HFFc6 (cell line): ENCODE measurements at regions not wholly inside any gene's neighbourhood (a gene's known extent, or its start where the extent isn't known, plus 50 kb on each side); places are given as distances from the start of the nearest gene placed in this dataset.

Source experiments
- DNase-seq: peaks from one replicate; pipeline ENCODE4 v3.0.0-alpha.2; 2018
- H3K27ac Mint-ChIP-seq: 2 replicates; pipeline ENCODE4 v1.8.0; 2020; ENCODE audit warnings: mild to moderate bottlenecking, mixed read lengths
- H3K27me3 Mint-ChIP-seq: 2 replicates; pipeline ENCODE4 v1.8.0; 2021; ENCODE audit warnings: mild to moderate bottlenecking, moderate library complexity, mixed read lengths; ENCODE audit not compliant: insufficient read depth
- H3K36me3 Mint-ChIP-seq: 2 replicates; pipeline ENCODE4 v1.8.0; 2021; ENCODE audit warnings: low read depth, mixed read lengths
- H3K4me1 Mint-ChIP-seq: 2 replicates; pipeline ENCODE4 v1.8.0; 2020; ENCODE audit warnings: low read depth, mixed read lengths
- H3K4me3 Mint-ChIP-seq: 2 replicates; pipeline ENCODE4 v1.8.0; 2020; ENCODE audit warnings: mild to moderate bottlenecking, moderate library complexity, mixed read lengths
- H3K9me3 Mint-ChIP-seq: 2 replicates; pipeline ENCODE4 v1.8.0; 2020; ENCODE audit warnings: mild to moderate bottlenecking, mixed read lengths
- TF ChIP-seq, protein P1 (sequence below): fragments of 200-600 bp; sonication (generic); IDR thresholded peaks from 2 replicates; pipeline ENCODE4 v1.5.0; 2021; ENCODE audit warnings: antibody characterized with exemption, mild to moderate bottlenecking

DNA sequence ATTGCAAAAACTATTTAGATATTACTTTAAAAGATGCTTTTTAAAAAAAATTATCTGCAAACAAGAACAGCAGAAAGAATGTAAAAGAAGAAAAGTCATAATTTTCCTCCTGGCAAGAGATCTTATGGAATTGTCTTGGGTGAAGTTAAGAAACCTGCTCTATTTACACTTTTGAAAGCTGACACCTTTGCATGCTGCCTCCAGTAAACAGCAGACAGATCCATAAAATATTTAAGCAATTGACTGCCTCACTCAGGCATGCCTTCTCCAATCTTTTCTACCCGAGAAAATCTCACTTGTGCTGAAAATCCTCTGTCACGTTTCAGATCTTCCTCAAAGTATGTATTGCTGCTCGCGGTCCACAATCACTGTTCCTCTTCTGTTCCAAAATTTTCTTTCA lies 107.9 kb upstream of the ZP4 start:
- Mint-ChIP-seq H3K27me3 (no peaks in the 10 kb centered on the region; the same call in 1 of the 2 replicates), H3K36me3 (no peaks in the 10 kb centered on the region), H3K27ac (no peak overlapping the region), H3K4me3 (no peak overlapping the region), H3K9me3 (peaks cover 15% of the 10 kb centered on the region), H3K4me1 (no peaks in the 10 kb centered on the region)
- no peak for DNase-seq
- TF ChIP-seq, protein P1, sequence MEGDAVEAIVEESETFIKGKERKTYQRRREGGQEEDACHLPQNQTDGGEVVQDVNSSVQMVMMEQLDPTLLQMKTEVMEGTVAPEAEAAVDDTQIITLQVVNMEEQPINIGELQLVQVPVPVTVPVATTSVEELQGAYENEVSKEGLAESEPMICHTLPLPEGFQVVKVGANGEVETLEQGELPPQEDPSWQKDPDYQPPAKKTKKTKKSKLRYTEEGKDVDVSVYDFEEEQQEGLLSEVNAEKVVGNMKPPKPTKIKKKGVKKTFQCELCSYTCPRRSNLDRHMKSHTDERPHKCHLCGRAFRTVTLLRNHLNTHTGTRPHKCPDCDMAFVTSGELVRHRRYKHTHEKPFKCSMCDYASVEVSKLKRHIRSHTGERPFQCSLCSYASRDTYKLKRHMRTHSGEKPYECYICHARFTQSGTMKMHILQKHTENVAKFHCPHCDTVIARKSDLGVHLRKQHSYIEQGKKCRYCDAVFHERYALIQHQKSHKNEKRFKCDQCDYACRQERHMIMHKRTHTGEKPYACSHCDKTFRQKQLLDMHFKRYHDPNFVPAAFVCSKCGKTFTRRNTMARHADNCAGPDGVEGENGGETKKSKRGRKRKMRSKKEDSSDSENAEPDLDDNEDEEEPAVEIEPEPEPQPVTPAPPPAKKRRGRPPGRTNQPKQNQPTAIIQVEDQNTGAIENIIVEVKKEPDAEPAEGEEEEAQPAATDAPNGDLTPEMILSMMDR: no peak

DNA sequence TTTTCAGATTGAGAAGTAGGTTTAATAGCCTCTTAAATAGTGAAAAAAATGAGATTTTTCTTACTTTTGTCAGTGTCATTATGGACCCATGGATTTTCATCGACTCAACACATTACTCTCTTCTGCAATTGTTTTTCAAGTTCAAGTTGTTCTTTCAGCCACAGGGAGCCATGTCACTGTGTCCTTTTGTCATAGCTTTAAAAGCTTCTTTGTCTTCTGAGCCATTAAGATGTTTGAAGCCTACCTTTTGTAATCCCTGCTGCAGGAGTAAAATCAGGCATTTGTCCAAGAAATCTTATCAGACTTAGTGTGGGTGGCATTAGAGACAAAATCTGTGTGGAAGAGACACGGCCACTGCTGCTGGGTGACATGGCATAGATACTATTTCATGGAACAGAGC lies 92.8 kb upstream of the ZP4 start:
- Mint-ChIP-seq H3K27me3 (no peaks in the 10 kb centered on the region), H3K27ac (no peak overlapping the region), H3K36me3 (no peaks in the 10 kb centered on the region), H3K4me1 (no peaks in the 10 kb centered on the region), H3K9me3 (peaks cover 1% of the 10 kb centered on the region; the same call in 1 of the 2 replicates), H3K4me3 (no peak overlapping the region)
- no peak for DNase-seq
- TF ChIP-seq, protein P1: no peak

DNA sequence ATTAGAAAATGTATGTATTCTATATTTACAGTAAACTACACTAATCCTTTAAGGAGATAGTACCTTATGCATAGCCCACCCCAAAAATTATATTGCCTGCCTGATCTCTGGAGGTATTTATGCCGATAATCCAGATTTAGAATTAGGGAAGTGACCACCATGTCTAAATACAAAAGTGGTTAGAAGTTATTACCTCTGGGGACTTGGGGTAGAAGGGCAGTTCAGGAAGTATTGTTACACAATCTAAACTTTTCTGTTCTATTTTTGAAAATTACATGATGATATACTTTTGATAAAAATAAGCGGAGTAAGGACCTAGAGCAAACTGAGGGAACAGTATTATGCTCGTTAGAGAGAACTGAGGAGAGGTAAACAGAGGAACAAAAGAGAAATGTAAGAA lies 90.5 kb upstream of the ZP4 start:
- DNase-seq: no peak
- no peaks in the 10 kb centered on the region for H3K36me3 Mint-ChIP-seq
- TF ChIP-seq, protein P1: no peak
- H3K9me3 Mint-ChIP-seq: peaks cover 4% of the 10 kb centered on the region; the same call in 1 of the 2 replicates
- no peak overlapping the region for H3K27ac Mint-ChIP-seq
- H3K4me1 Mint-ChIP-seq: no peaks in the 10 kb centered on the region
- H3K4me3 Mint-ChIP-seq: no peak overlapping the region
- H3K27me3 Mint-ChIP-seq: no peaks in the 10 kb centered on the region

DNA sequence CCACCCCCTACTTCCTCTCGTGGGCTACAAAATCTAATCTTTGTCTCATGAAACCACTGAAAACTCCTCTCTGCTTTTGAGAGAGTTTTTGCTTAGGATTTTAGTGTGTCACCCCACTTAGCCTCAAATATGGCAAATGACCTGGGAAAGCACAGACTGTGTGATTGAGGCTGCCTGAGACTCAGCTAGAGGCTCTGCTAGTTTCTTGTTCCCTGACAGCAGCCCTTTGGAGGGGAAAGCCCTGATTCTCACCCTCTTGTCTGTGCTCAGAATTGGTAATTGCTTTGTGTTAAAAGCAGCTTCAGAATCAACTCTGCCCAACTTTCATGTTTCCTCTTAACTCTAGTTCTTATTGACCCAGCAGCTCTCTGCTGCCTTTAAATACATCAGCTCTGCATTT lies 85.6 kb upstream of the ZP4 start:
- no peaks in the 10 kb centered on the region for H3K27me3 Mint-ChIP-seq
- H3K36me3 Mint-ChIP-seq: no peaks in the 10 kb centered on the region
- no peaks in the 10 kb centered on the region for H3K4me1 Mint-ChIP-seq
- no peak for DNase-seq
- peaks cover 4% of the 10 kb centered on the region; the same call in 1 of the 2 replicates for H3K9me3 Mint-ChIP-seq
- no peak overlapping the region for H3K27ac Mint-ChIP-seq
- no peak overlapping the region for H3K4me3 Mint-ChIP-seq
- TF ChIP-seq, protein P1: no peak

DNA sequence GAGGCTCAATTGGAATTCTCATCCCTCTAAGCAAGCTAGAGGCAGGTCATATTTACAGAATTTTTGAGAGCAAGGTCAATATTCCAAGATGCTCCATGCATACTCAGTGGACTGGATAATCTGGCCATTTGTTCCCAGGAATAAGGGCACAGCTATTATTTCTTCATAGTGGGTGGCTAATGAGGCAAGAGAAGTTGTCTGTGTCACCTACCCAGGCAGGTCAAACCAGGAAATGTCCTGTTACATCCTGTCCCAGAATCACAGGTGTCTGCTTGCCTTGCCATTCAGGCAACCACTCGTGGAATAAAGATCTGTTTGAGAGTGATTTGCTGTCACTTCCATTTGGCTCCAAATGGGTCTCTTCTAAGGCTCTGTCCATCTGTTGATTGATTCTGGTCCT lies 85.2 kb upstream of the ZP4 start:
- no peaks in the 10 kb centered on the region for H3K27me3 Mint-ChIP-seq
- TF ChIP-seq, protein P1: no peak
- peaks cover 4% of the 10 kb centered on the region; the same call in 1 of the 2 replicates for H3K9me3 Mint-ChIP-seq
- H3K4me1 Mint-ChIP-seq: no peaks in the 10 kb centered on the region
- DNase-seq: no peak
- no peak overlapping the region for H3K4me3 Mint-ChIP-seq
- H3K27ac Mint-ChIP-seq: no peak overlapping the region
- H3K36me3 Mint-ChIP-seq: no peaks in the 10 kb centered on the region

DNA sequence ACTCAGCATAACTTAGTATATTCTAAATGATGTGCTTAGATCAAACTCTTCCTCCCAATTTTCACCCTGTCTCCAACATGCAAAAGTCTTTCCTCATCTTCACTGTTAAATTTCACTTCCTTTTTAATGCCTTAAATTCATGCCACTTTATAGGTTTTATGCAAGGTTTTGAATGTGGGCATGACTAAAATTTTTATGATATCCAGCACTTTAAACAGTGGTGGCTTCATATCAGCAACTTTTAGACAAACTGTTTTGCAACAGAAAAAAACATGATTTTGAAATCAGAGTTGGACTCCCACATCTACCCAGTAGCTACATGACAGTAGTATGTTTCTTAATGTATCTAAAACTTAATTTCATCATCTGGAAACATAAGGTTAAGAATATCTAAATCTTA lies 84.7 kb upstream of the ZP4 start:
- Mint-ChIP-seq H3K4me1 (no peaks in the 10 kb centered on the region), H3K27me3 (no peaks in the 10 kb centered on the region), H3K4me3 (no peak overlapping the region), H3K9me3 (peaks cover 4% of the 10 kb centered on the region; the same call in 1 of the 2 replicates), H3K36me3 (no peaks in the 10 kb centered on the region), H3K27ac (no peak overlapping the region)
- no peak for DNase-seq
- TF ChIP-seq, protein P1: no peak
